OCI-M2 (cell line): ENCODE measurements at regions not wholly inside any gene's neighbourhood (a gene's known extent, or its start where the extent isn't known, plus 50 kb on each side); places are given as distances from the start of the nearest gene placed in this dataset.
A peak's percentile ranks its signal among the peaks of the same experiment; 100 is the strongest.
"Not testable (repeated sequence)": the region's sequence is repeated elsewhere in the genome, so short reads cannot be mapped to it uniquely, and the experiment has no call there.

Experiments
- DNase-seq: peaks from one replicate; lab custom pipeline; 2025; ENCODE audit not compliant: unreplicated experiment; lab: John Stamatoyannopoulos, UW

- DNase-seq, result no peak
These were observed 62.6 kb upstream of the VASH1 start for GRCh38 chr14:76698631-76699030.

- no peak for DNase-seq
These were observed 61.9 kb upstream of the VASH1 start for GRCh38 chr14:76699209-76699938.

GRCh38 chr14:76699939-76700590 lies 61.2 kb upstream of the VASH1 start:
- no peak for DNase-seq

GRCh38 chr14:76701436-76701835 lies 59.8 kb upstream of the VASH1 start:
- no peak for DNase-seq

GRCh38 chr14:76701981-76702380 lies 59.3 kb upstream of the VASH1 start:
- no peak for DNase-seq

- DNase-seq, result no peak
These were observed 56.1 kb upstream of the VASH1 start for GRCh38 chr14:76705214-76705613.

- not testable (repeated sequence) for DNase-seq
These were observed 55.1 kb upstream of the VASH1 start for GRCh38 chr14:76706207-76706606.

GRCh38 chr14:76706811-76707210 lies 54.5 kb upstream of the VASH1 start:
- no peak for DNase-seq

- no peak for DNase-seq
These were observed 53.2 kb upstream of the VASH1 start for GRCh38 chr14:76708028-76708427.

GRCh38 chr14:76708771-76709170 lies 52.5 kb upstream of the VASH1 start:
- no peak for DNase-seq

- peak; percentile 57 for DNase-seq
These were observed 50.9 kb upstream of the VASH1 start for GRCh38 chr14:76710056-76711010.
